ENCODE measurements at regions not wholly inside any gene's neighbourhood (a gene's known extent, or its start where the extent isn't known, plus 50 kb on each side); places are given as distances from the start of the nearest gene placed in this dataset.

- FAIRE-seq = no peak
- Histone ChIP-seq H3K4me1 (ENCODE audit: control insufficient read depth, insufficient read depth, low read length) (no peaks in the 10 kb centered on the region), H3K9me3 (replicated peaks; ENCODE audit: control insufficient read depth, insufficient read depth, low read length) (no peaks in the 10 kb centered on the region), H4K20me1 (ENCODE audit: control insufficient read depth, insufficient read depth) (no peaks in the 10 kb centered on the region), H3K4me3 (no peak overlapping the region), H3K27ac (ENCODE audit: control insufficient read depth, insufficient read depth) (no peak overlapping the region), H3K36me3 (ENCODE audit: control insufficient read depth in 2 of 2, insufficient read depth in 2 of 2, low read length in 1 of 2) (no peaks in the 10 kb centered on the region), H3K9ac (ENCODE audit: control insufficient read depth, insufficient read depth, low read length) (no peak overlapping the region), H3K27me3 (replicated peaks in 1 of 2; ENCODE audit: control insufficient read depth in 2 of 2, insufficient read depth in 2 of 2, low read length in 1 of 2) (no peaks in the 10 kb centered on the region), H3K4me2 (ENCODE audit: control insufficient read depth, insufficient read depth) (no peak overlapping the region), H3K79me2 (ENCODE audit: control insufficient read depth, insufficient read depth, low read length) (no peaks in the 10 kb centered on the region), H2AFZ (ENCODE audit: control insufficient read depth, low read depth, low read length) (no peak overlapping the region)
- ChIA-PET POLR2A (no interaction called here), SMC1A (ENCODE audit: uncharacterized antibody, unreplicated experiment) (interaction anchor here (0.8 kb wide), 1 partner anchor 27 kb away, joined by 3 read pairs; no protein-coding TSS in a partner anchor), CTCF (no interaction called here), RAD21 (ENCODE audit: unreplicated experiment) (no interaction called here)
- intact Hi-C loops (cut with micrococcal nuclease; ENCODE audit: unreplicated experiment) = no loop called here
- in situ Hi-C loops (cut with MboI) = no loop called here
- ATAC-seq = peak; percentile 51
- no TSS peak for BruUV-seq (replicated peaks)
- DNase-seq (ENCODE audit: low read depth, low spot score) = no peak
- TF ChIP-seq ATF2 (IDR thresholded peaks at IDR 0.05; ENCODE audit: low read length) (no peak), IRF3 (IDR thresholded peaks at IDR 0.05) (no peak)
These were observed 308.4 kb upstream of the CDH2 start for GRCh38 chr18:28485210-28485801.

GRCh38 chr18:28478531-28478930 is 301.6 kb upstream of the CDH2 start:
- Histone ChIP-seq H3K9ac (ENCODE audit: control insufficient read depth, insufficient read depth, low read length) (no peak overlapping the region), H3K4me1 (ENCODE audit: control insufficient read depth, insufficient read depth, low read length) (no peaks in the 10 kb centered on the region), H3K27me3 (replicated peaks in 1 of 2; ENCODE audit: control insufficient read depth in 2 of 2, insufficient read depth in 2 of 2, low read length in 1 of 2) (no peaks in the 10 kb centered on the region), H3K4me3 (no peak overlapping the region), H3K36me3 (ENCODE audit: control insufficient read depth in 2 of 2, insufficient read depth in 2 of 2, low read length in 1 of 2) (no peaks in the 10 kb centered on the region), H2AFZ (ENCODE audit: control insufficient read depth, low read depth, low read length) (no peak overlapping the region), H3K4me2 (ENCODE audit: control insufficient read depth, insufficient read depth) (no peak overlapping the region), H3K79me2 (ENCODE audit: control insufficient read depth, insufficient read depth, low read length) (no peaks in the 10 kb centered on the region), H4K20me1 (ENCODE audit: control insufficient read depth, insufficient read depth) (no peaks in the 10 kb centered on the region), H3K27ac (ENCODE audit: control insufficient read depth, insufficient read depth) (no peak overlapping the region), H3K9me3 (replicated peaks; ENCODE audit: control insufficient read depth, insufficient read depth, low read length) (no peaks in the 10 kb centered on the region; the same call in 2 of the 3 replicates)
- FAIRE-seq = no peak
- TF ChIP-seq POLR2AphosphoS5 (IDR thresholded peaks at IDR 0.05; ENCODE audit: low read length) (no peak), MYB (IDR thresholded peaks at IDR 0.05; ENCODE audit: borderline replicate concordance, low read depth, low read length) (no peak)
- ChIA-PET SMC1A (ENCODE audit: uncharacterized antibody, unreplicated experiment) (no interaction called here), RAD21 (ENCODE audit: unreplicated experiment) (no interaction called here), POLR2A (no interaction called here), CTCF (no interaction called here)
- no peak for ATAC-seq
- WGBS (ENCODE audit: insufficient coverage, insufficient replicate concordance, low lambda C conversion rate, missing lambda C conversion rate) = 0% methylated on average over 1 of the region's 1 CpG
- in situ Hi-C loops (cut with MboI) = no loop called here
- intact Hi-C loops (cut with micrococcal nuclease; ENCODE audit: unreplicated experiment) = no loop called here
- BruUV-seq (replicated peaks) = no TSS peak
- no peak for DNase-seq (ENCODE audit: low read depth, low spot score)
